IMR-90 (cell line): ENCODE measurements at regions not wholly inside any gene's neighbourhood (a gene's known extent, or its start where the extent isn't known, plus 50 kb on each side); places are given as distances from the start of the nearest gene placed in this dataset.

ENCODE experiments used
- ATAC-seq: fragments of 200-7000 bp; cut with Tn5 transposase; 2 replicates; pipeline ENCODE4 v1.9.1; 2020; ENCODE audit warnings: low read depth, mild to moderate bottlenecking, moderate library complexity
- BruUV-seq: library from RNA; stranded (reverse); fragments of 400-500 nt; replicated peaks from 2 replicates; lab custom pipeline; 2021; lab: Mats Ljungman, UMichigan
- CTCF ChIA-PET: fragments of 300-600 bp; formaldehyde crosslinking; extraction: SDS; loops from one replicate; lab custom pipeline; 2021; ENCODE audit warnings: antibody characterized with exemption; lab: Yijun Ruan, JAX
- POLR2A ChIA-PET: fragments of 300-600 bp; sonication (Branson Sonifier 250); formaldehyde crosslinking; loops from one replicate; lab custom pipeline; 2022; ENCODE audit warnings: antibody characterized with exemption; ENCODE audit not compliant: unreplicated experiment; lab: Charles Lee
- DNase-seq: peaks from one replicate; pipeline ENCODE4 v3.0.0; 2013
- H2AFZ ChIP-seq: replicated peaks from 2 replicates; pipeline ENCODE3; 2013; ENCODE audit warnings: low read length, mild to moderate bottlenecking; ENCODE audit not compliant: poor library complexity
- H2AK5ac ChIP-seq: 2 replicates; pipeline ENCODE4 v1.6.1; 2013; ENCODE audit warnings: low read depth, low read length, inconsistent platforms
- H2AK9ac ChIP-seq: replicated peaks from 2 replicates; pipeline ENCODE3; 2013; ENCODE audit warnings: mild to moderate bottlenecking, low read depth, low read length, moderate library complexity; ENCODE audit not compliant: poor library complexity
- H2BK120ac ChIP-seq: 2 replicates; pipeline ENCODE4 v1.6.1; 2013; ENCODE audit warnings: low read depth, low read length, inconsistent platforms
- H2BK15ac ChIP-seq: 3 replicates; pipeline ENCODE4 v1.6.1; 2013; ENCODE audit warnings: low read depth, low read length, inconsistent platforms
- H2BK20ac ChIP-seq: 2 replicates; pipeline ENCODE4 v1.6.1; 2013; ENCODE audit warnings: low read depth, mild to moderate bottlenecking, inconsistent platforms, low read length, moderate library complexity
- H2BK5ac ChIP-seq: 2 replicates; pipeline ENCODE4 v1.6.1; 2013; ENCODE audit warnings: mild to moderate bottlenecking, low read depth, low read length, inconsistent platforms; ENCODE audit not compliant: poor library complexity, severe bottlenecking
- H3K14ac ChIP-seq: replicated peaks from 2 replicates; pipeline ENCODE4 v1.6.1; 2013; ENCODE audit warnings: low read depth, low read length, inconsistent platforms
- H3K18ac ChIP-seq: 2 replicates; pipeline ENCODE4 v1.6.1; 2013; ENCODE audit warnings: low read depth, low read length, control low read depth
- H3K23ac ChIP-seq: 2 replicates; pipeline ENCODE4 v1.6.1; 2013; ENCODE audit warnings: low read depth, low read length, inconsistent platforms
- H3K27ac ChIP-seq: 2 replicates; pipeline ENCODE4 v1.5.1; 2013; ENCODE audit warnings: mild to moderate bottlenecking, control low read depth, low read length; ENCODE audit not compliant: insufficient read depth
- H3K27me3 ChIP-seq: 2 replicates; pipeline ENCODE4 v1.6.1; 2013; ENCODE audit warnings: low read length; ENCODE audit not compliant: control insufficient read depth, insufficient read depth
- H3K36me3 ChIP-seq: 2 replicates; pipeline ENCODE4 v1.6.1; 2013; ENCODE audit warnings: low read length, mixed read lengths; ENCODE audit not compliant: control insufficient read depth, insufficient read depth
- H3K4ac ChIP-seq: 2 replicates; pipeline ENCODE4 v1.6.1; 2013; ENCODE audit warnings: low read depth, low read length, inconsistent platforms
- H3K4me1 ChIP-seq: 2 replicates; pipeline ENCODE4 v1.6.1; 2013; ENCODE audit warnings: low read length, mixed read lengths; ENCODE audit not compliant: control insufficient read depth, insufficient read depth
- H3K4me2 ChIP-seq: 2 replicates; pipeline ENCODE4 v1.6.1; 2013; ENCODE audit warnings: low read depth, mild to moderate bottlenecking, control low read depth, low read length, moderate library complexity
- H3K4me3 ChIP-seq: 2 replicates; pipeline ENCODE4 v1.5.1; 2013; ENCODE audit warnings: low read depth, mild to moderate bottlenecking, control low read depth, low read length, moderate library complexity; ENCODE audit not compliant: insufficient read depth
- H3K56ac ChIP-seq: 2 replicates; pipeline ENCODE4 v1.6.1; 2013; ENCODE audit warnings: low read length, inconsistent platforms; ENCODE audit not compliant: insufficient read depth; ENCODE audit errors: extremely low read depth
- H3K79me1 ChIP-seq, 2 experiments: 2 replicates each; pipeline ENCODE4 v1.6.1; 2013; ENCODE audit warnings: low read length in 2 of 2, inconsistent platforms in 1 of 2, low read depth in 1 of 2
- H3K9ac ChIP-seq: 2 replicates; pipeline ENCODE4 v1.6.1; 2013; ENCODE audit warnings: low read depth, low read length, control low read depth
- H3K9me1 ChIP-seq: 2 replicates; pipeline ENCODE4 v1.6.1; 2013; ENCODE audit warnings: low read length, inconsistent platforms; ENCODE audit not compliant: insufficient read depth
- H3K9me3 ChIP-seq: 2 replicates; pipeline ENCODE4 v1.6.1; 2013; ENCODE audit warnings: low read length; ENCODE audit not compliant: control insufficient read depth, insufficient read depth
- H4K20me1 ChIP-seq: 2 replicates; pipeline ENCODE4 v1.6.1; 2013; ENCODE audit warnings: low read length, inconsistent platforms; ENCODE audit not compliant: insufficient read depth
- H4K5ac ChIP-seq: 2 replicates; pipeline ENCODE4 v1.6.1; 2013; ENCODE audit warnings: mild to moderate bottlenecking, low read depth, low read length, control low read depth
- H4K8ac ChIP-seq, 2 experiments: 2 replicates each; pipeline ENCODE4 v1.6.1; 2013; ENCODE audit warnings: low read depth in 2 of 2, low read length in 2 of 2, control low read depth in 1 of 2, inconsistent platforms in 1 of 2
- H4K91ac ChIP-seq: 2 replicates; pipeline ENCODE4 v1.6.1; 2013; ENCODE audit warnings: low read depth, low read length, inconsistent platforms; ENCODE audit not compliant: insufficient read depth
- CEBPB ChIP-seq: IDR thresholded peaks from 2 replicates; pipeline ENCODE4 v1.6.1; 2012; ENCODE audit warnings: low read depth, low read length, improper control_type of control experiment
- CHD1 ChIP-seq: IDR thresholded peaks from 2 replicates; pipeline ENCODE4 v1.6.1; 2012; ENCODE audit warnings: low read depth, low read length, improper control_type of control experiment
- CTCF ChIP-seq: conservative IDR thresholded peaks from 2 replicates; pipeline ENCODE4 v1.5.1; 2012; ENCODE audit warnings: mild to moderate bottlenecking, low read depth, low read length, improper control_type of control experiment
- MAZ ChIP-seq: IDR thresholded peaks from 2 replicates; pipeline ENCODE4 v1.6.1; 2012; ENCODE audit warnings: low read depth, mild to moderate bottlenecking, low read length, improper control_type of control experiment, moderate library complexity, borderline replicate concordance
- POLR2A ChIP-seq: IDR thresholded peaks from 2 replicates; pipeline ENCODE4 v1.6.1; 2012; ENCODE audit warnings: mild to moderate bottlenecking, low read depth, low read length
- WGBS, 2 experiments: methylation state at CpG; one replicate each; pipeline versions ENCODE4 v1.1.5 to v1.1.7; 2013; ENCODE audit warnings: missing lambda C conversion rate in 2 of 2; ENCODE audit not compliant: insufficient read length in 1 of 2; ENCODE audit errors: extremely low coverage in 2 of 2; 5-methylcytosine and 5-hydroxymethylcytosine counted together
- dilution Hi-C: fragments of 300-500 bp; cut with HindIII; formaldehyde crosslinking; loops from one replicate; pipeline ENCODE4 v1.14.3; 2018; ENCODE audit warnings: low sequenced_read_pairs; ENCODE audit not compliant: unreplicated experiment
- in situ Hi-C: fragments of 300-500 bp; cut with MboI; formaldehyde crosslinking; loops from 3 replicates; pipeline ENCODE4 v1.14.3; 2019; ENCODE audit warnings: low sequenced_read_pairs, inconsistent platforms, mixed read lengths
- intact Hi-C: fragments of 100-400 bp; cut with micrococcal nuclease; formaldehyde crosslinking; loops from 2 replicates; pipeline ENCODE4 v1.10.0; 2022

- Histone ChIP-seq H4K8ac (no peak overlapping the region), H3K27me3 (peaks cover 11% of the 10 kb centered on the region), H3K4me3 (no peak overlapping the region), H3K4ac (no peak overlapping the region), H2BK15ac (no peak overlapping the region), H3K9ac (no peak overlapping the region), H2AK9ac (no peak overlapping the region), H2BK120ac (no peak overlapping the region), H3K36me3 (no peaks in the 10 kb centered on the region), H2BK20ac (no peak overlapping the region), H2AK5ac (no peak overlapping the region), H3K4me2 (no peak overlapping the region), H3K23ac (no peak overlapping the region), H3K79me1 (no peaks in the 10 kb centered on the region), H2AFZ (no peak overlapping the region), H4K20me1 (no peaks in the 10 kb centered on the region), H4K91ac (no peak overlapping the region), H2BK5ac (no peak overlapping the region), H3K9me3 (no peaks in the 10 kb centered on the region), H3K18ac (no peak overlapping the region), H3K14ac (no peak overlapping the region), H3K4me1 (no peaks in the 10 kb centered on the region), H3K27ac (no peak overlapping the region), H4K5ac (no peak overlapping the region), H3K56ac (no peak overlapping the region), H3K9me1 (no peaks in the 10 kb centered on the region)
- no CpG with 5 or more reads among the region's 3 CpGs for WGBS, 2 experiments
- POLR2A ChIA-PET = no interaction called here
- ATAC-seq (no peak), DNase-seq (no peak)
- in situ Hi-C loops = no loop called here
- intact Hi-C loops = no loop called here
- TF ChIP-seq CEBPB (no peak), CTCF (no peak), CHD1 (no peak), MAZ (no peak), POLR2A (no peak)
- no TSS peak for BruUV-seq
- CTCF ChIA-PET = no interaction called here
- dilution Hi-C loops = no loop called here
Observed at GRCh38 chr7:50914460-50914859, 131.8 kb upstream of the GRB10 start.
